Stimulated activated CD4-positive, alpha-beta T cell treated with anti-CD3 and anti-CD28 coated beads, Interleukin-12 subunit alpha, Interleukin-12 subunit beta, amount 100 ng/mL, for 24 hours (primary cell): ENCODE measurements at regions not wholly inside any gene's neighbourhood (a gene's known extent, or its start where the extent isn't known, plus 50 kb on each side); places are given as distances from the start of the nearest gene placed in this dataset.
"Not testable (repeated sequence)": the region's sequence is repeated elsewhere in the genome, so short reads cannot be mapped to it uniquely, and the experiment has no call there.

ENCODE experiments used
- DNase-seq, 2 experiments: peaks; one replicate each; pipeline ENCODE4 v3.0.0-alpha.2; 2020; ENCODE audit warnings: low read depth in 2 of 2

- DNase-seq: no peak
Observed at GRCh38 chr4:104896660-104897645, 249.7 kb upstream of the TET2 start.

DNA sequence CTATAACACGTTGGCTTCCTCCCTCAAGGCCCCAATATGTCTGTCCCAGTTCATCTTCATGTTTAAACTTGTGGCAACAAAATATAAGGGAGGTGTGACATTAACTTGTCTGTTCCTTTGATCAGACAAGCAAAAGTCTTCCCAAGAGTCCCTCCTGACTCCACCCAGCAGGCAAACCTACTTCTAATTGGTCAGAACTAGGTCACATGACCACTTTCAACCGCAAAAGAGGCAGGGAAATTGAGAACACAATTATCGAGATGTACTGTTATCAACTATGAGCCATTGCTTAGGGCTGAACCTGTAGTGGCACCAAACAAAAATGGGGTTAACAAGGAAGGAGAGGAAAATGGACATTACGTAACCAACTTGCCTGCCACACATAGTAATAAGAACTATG is 246.8 kb upstream of the TET2 start:
- DNase-seq: no peak

GRCh38 chr4:104901438-104901837 is 245.2 kb upstream of the TET2 start:
- no peak for DNase-seq

DNA sequence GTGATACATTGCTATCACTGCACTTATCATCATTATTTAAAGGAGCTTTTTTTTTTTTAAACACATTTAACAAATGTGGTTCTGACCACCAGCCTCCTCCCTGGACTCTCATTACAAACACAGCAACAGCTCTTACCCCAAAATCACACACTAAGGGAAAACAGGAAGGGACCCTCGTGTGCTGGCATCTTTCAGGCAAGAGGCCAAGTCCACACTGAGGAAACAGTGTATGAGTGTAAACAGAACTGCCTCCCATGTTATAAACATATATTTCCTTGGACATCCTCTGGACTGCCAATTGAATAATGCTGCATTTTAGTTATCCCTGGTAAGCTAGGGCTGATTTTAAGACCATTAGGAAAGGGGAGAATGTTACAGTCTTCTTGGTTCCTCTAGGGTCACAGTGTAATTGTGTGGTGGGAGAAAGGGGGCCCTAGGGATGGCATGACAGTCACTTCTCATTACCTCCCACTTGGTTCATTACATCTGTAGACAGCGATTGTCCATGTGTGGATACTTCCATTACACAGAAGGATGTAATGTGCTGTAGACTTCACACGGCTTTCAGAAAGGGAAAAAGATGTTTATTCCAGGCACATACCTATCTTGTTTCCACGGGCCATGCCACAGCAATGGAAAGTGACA is 244.6 kb upstream of the TET2 start:
- no peak for DNase-seq

- no peak for DNase-seq
Observed at GRCh38 chr4:104905065-104905464, 241.6 kb upstream of the TET2 start.

DNA sequence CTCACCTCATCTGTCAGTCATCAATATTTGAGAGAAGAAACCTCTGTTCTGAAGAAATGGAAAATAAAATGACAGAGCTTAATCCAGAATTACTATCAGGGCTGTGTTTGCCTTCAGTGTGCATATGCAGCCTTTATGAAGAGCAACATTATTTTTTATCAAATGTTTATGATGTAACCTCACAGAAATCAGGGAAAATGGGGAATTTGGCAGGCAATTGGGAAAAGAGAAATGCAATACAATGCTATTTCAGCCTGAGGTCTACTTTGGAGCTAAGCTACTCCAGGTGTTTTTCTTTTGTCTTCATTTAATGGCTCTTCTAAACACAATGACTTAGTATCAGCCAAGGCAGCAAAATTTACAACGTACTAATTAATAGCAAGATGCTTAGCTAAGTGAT is 241.1 kb upstream of the TET2 start:
- DNase-seq: no peak

- DNase-seq: no peak
Observed at GRCh38 chr4:104906276-104906675, 240.4 kb upstream of the TET2 start.

DNA sequence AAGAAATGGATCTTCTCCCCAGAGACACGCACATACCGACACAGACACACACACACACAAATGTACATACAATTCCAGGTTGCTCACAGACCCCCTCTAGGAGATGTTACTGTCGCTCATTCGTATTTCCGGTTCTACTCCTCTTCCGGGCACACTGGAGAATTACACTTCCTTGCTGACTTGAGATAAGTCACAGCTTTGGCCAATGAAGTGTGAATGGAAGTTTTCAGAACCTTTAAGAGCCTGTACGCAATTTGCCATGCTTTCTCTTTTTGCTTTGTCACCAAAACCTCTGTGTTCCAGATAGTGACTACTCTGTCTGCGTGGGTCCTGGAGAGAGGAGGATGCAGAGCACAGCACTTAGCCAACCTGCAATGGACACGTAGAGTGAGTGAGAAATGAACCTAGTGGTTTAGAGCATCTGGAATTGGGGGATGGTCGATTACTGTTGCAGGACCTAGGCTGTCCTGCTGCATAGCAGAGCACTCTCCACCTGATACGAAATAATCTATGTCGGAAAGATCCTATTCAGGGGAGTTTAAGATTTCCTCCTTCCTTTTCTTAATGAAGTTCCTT is 239.5 kb upstream of the TET2 start:
- DNase-seq: no peak

DNA sequence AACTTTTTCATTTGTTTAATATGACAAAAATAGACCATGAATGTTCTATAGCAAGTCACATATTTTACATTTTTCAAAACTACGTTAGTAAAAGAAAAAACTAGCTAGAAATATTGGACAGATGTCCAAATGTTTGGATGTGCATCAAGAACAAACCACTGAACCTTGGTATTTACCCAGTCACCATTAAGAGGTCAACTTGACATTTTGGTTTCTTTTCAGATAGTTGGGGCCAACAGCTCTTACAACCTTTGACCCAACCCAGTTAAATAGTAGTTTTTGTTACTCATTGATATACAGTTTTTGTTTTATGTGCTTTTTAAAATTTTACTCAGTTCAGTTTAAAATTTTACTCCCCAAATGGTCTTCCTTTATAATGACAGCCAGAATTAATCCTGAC is 238.7 kb upstream of the TET2 start:
- no peak for DNase-seq

DNA sequence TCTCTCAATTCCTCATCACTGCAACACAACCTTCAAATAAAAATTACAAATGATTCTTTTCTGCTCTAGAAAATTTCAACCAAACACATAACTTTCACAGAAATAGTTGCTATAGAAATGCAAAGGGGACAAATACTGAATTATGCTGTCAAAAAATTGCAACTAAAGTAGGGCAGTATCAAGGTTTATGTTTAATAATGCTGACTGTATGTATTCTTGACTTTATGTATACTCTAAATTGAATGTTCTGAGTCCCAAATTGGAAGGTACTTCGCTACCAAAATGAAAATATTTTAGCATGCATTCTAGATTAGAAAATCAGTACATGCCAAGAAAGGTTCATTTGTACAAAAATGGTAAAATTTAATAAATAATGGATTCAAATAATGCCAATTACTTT is 237.3 kb upstream of the TET2 start:
- DNase-seq: no peak

DNA sequence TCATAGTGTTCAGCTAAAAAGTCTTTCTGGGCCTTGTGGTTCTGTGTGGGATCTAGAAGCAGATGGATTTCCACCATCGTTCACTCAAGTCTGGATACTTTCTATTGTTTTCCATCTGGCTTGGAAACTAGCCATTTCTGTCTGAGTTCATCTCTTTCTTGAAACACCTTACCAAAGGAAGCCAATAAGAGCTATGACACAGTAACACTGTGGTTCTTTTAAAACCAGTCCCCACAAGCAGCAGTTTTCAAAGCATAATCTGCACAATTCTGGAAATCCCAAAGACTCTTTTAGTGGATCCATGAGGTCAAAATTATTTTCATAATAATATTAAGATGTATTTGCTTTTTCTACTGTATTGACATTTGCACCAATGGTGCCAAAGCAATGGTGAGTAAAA is 234.2 kb upstream of the TET2 start:
- DNase-seq: no peak

- DNase-seq: no peak
Observed at GRCh38 chr4:104915373-104915772, 231.3 kb upstream of the TET2 start.

GRCh38 chr4:104915864-104916263 is 230.8 kb upstream of the TET2 start:
- DNase-seq: no peak

- no peak for DNase-seq
Observed at GRCh38 chr4:104919406-104919805, 227.3 kb upstream of the TET2 start.

- DNase-seq: no peak
Observed at GRCh38 chr4:104930298-104930697, 216.4 kb upstream of the TET2 start.

DNA sequence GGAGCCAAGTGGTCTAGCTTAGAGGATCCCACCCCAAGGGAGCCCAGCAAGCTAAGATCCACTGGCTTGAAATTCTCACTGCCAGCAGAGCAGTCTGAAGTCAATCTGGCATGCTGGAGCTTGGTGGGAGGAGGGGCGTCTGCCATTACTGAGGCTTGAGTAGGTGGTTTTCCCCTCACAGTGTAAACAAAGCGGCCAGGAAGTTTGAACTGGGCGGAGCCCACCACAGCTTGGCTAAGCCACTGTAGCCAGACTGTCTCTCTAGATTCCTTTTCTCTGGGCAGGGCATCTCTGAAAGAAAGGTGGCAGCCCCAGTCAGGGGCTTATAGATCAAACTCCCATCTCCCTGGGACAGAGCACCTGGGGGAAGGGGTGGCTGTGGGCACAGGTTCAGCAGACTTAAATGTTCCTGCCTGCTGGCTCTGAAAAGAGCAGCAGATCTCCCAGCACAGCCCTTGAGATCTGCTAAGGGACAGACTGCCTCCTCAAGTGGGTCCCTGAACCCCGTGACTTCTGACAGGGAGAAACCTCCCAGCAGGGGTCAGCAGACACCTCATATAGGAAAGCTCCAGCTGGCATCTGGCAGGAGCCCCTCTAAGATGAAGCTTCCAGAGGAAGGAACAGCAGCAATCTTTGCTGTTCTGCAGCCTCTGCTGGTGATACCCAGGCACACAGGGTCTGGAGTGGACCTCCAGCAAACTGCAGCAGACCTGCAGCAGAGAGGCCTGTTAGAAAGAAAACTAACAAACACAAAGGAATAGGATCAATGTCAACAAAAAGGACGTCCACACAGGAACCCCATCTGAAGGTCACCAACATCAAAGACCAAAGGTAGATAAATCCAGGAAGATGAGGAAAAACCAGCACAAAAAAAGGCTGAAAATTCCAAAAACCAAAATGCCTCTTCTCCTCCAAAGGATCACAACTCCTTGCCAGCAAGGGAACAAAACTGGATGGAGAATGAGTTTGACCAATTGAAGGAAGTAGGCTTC is 215.6 kb upstream of the TET2 start:
- DNase-seq: not testable (repeated sequence)

- DNase-seq: no peak
Observed at GRCh38 chr4:104938624-104939023, 208.1 kb upstream of the TET2 start.

- no peak for DNase-seq
Observed at GRCh38 chr4:104940927-104941326, 205.7 kb upstream of the TET2 start.

GRCh38 chr4:104941661-104942062 is 205.0 kb upstream of the TET2 start:
- no peak for DNase-seq

GRCh38 chr4:104942990-104943743 is 203.5 kb upstream of the TET2 start:
- DNase-seq: no peak

DNA sequence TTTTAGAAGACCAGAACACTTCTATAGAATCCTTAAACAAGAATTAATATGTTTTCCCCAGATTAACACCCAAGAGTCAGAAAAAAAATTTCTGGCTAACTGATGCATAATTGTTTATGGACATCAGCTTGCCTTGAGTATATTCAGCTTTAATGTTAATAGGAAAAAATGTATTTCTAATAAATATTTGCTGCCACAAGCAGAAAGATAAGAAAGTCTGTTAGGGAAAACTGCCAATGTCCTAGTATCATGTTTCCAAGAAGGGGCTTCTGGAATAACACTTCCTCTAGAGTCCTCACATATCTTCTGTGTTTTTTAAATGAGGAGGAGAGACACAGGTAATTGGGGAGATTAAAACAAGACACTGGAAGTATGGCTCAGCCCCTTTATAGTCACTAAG is 202.1 kb upstream of the TET2 start:
- no peak for DNase-seq
